ENCODE measurements at regions not wholly inside any gene's neighbourhood (a gene's known extent, or its start where the extent isn't known, plus 50 kb on each side); places are given as distances from the start of the nearest gene placed in this dataset.

DNA sequence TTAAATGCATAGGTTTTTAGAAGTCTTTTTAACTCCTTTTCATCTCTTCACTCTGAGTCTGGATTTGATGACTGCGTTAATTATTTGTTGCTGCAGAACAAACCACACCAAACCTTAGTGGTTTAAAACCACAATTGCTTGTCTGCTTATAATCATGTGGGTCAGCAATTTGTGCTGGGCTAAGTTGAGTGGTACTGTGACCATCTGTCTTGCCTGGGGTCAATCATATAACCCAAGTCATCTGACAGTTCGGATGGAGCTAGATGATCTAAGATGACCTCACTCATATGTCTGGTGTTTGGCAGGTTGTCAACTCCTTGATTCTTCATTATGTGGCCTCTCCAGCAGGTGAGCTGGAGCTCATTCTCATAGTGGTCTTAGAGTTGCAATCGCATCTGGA, 219.1 kb upstream of the ELAVL2 start:
- H3K27ac ChIP-seq = no peak overlapping the region
- H3K4me3 ChIP-seq = no peak overlapping the region
- TF ChIP-seq POLR2A (IDR thresholded peaks at IDR 0.05) = no peak
- TF ChIP-seq, protein P1, sequence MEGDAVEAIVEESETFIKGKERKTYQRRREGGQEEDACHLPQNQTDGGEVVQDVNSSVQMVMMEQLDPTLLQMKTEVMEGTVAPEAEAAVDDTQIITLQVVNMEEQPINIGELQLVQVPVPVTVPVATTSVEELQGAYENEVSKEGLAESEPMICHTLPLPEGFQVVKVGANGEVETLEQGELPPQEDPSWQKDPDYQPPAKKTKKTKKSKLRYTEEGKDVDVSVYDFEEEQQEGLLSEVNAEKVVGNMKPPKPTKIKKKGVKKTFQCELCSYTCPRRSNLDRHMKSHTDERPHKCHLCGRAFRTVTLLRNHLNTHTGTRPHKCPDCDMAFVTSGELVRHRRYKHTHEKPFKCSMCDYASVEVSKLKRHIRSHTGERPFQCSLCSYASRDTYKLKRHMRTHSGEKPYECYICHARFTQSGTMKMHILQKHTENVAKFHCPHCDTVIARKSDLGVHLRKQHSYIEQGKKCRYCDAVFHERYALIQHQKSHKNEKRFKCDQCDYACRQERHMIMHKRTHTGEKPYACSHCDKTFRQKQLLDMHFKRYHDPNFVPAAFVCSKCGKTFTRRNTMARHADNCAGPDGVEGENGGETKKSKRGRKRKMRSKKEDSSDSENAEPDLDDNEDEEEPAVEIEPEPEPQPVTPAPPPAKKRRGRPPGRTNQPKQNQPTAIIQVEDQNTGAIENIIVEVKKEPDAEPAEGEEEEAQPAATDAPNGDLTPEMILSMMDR (IDR thresholded peaks at IDR 0.05) = no peak
- H3K4me1 ChIP-seq = no peaks in the 10 kb centered on the region
- ATAC-seq (no peak), DNase-seq (no peak)
- peaks cover 0 to 11% (median 0%) of the 10 kb centered on the region in 12 donors for H3K9me3 ChIP-seq
- no peaks in the 10 kb centered on the region for H3K27me3 ChIP-seq
- H3K36me3 ChIP-seq = no peaks in the 10 kb centered on the region
- intact Hi-C loops (cut with DNase I) = no loop called here
- 82 to 91% (median 87%) methylated on average over 3 of the region's 3 CpGs for WGBS, 4 donors

DNA sequence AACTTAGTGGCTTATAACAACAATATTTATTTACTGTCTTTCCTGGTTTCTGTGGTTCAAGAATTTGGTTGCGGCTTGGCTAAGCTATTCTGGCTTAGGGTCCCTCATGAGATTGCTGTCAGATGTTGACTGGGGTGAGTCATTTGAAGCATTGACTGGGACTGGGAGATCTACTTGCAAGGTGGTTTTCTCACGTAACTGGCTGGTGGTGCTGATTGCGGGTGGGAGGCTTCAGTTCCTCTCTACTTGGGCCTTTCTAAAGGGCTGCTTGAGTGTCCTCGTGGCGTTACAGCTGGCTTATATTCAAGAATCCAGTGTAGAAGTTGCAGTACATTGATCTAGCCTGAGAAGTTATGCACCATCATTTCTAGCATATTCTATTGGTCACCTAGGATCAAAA, 218.5 kb upstream of the ELAVL2 start:
- intact Hi-C loops (cut with DNase I) = no loop called here
- Histone ChIP-seq H3K9me3 (peaks cover 0 to 8% (median 0%) of the 10 kb centered on the region in 12 donors), H3K4me1 (no peaks in the 10 kb centered on the region), H3K27ac (no peak overlapping the region), H3K27me3 (no peaks in the 10 kb centered on the region), H3K4me3 (no peak overlapping the region), H3K36me3 (no peaks in the 10 kb centered on the region)
- DNase-seq = no peak
- 82 to 89% (median 86%) methylated on average over 5 of the region's 5 CpGs for WGBS, 4 donors
- no peak for ATAC-seq
- TF ChIP-seq, protein P1 (IDR thresholded peaks at IDR 0.05) = no peak
- no peak for TF ChIP-seq POLR2A (IDR thresholded peaks at IDR 0.05)

DNA sequence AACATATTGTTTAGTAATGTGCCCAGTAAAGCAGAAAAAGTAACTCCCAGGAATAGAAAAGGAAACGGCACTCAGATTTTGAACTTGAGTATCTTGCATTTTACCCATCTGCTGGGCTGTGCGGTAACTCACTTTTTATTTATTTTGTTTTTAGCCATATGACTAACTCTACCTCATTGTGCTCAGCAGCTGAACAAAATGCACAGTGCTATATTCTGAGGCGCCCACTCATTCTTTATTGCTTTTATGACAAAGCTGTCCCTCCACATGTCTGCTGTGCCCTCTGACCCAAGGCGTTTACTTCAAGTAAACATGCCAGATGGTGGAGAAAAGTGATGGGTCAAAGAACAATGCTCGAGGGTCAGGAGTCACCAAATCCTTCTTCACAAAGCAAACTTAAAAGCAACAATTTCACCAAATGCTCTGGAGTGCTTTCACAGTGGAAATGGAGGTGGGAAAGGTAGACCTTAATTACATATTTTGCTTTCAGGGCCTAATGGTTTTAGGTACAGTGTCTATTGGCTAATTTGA, 215.2 kb upstream of the ELAVL2 start:
- no peaks in the 10 kb centered on the region for H3K27me3 ChIP-seq
- intact Hi-C loops (cut with DNase I) = no loop called here
- DNase-seq = no peak
- no peak overlapping the region for H3K4me3 ChIP-seq
- WGBS, 4 donors = 69 to 75% (median 74%) methylated on average over 5 of the region's 5 CpGs
- H3K9me3 ChIP-seq = peaks cover 0 to 6% (median 0%) of the 10 kb centered on the region in 12 donors
- ATAC-seq = no peak
- H3K36me3 ChIP-seq = no peaks in the 10 kb centered on the region
- no peaks in the 10 kb centered on the region for H3K4me1 ChIP-seq
- no peak for TF ChIP-seq POLR2A (IDR thresholded peaks at IDR 0.05)
- TF ChIP-seq, protein P1 (IDR thresholded peaks at IDR 0.05) = no peak
- no peak overlapping the region for H3K27ac ChIP-seq

DNA sequence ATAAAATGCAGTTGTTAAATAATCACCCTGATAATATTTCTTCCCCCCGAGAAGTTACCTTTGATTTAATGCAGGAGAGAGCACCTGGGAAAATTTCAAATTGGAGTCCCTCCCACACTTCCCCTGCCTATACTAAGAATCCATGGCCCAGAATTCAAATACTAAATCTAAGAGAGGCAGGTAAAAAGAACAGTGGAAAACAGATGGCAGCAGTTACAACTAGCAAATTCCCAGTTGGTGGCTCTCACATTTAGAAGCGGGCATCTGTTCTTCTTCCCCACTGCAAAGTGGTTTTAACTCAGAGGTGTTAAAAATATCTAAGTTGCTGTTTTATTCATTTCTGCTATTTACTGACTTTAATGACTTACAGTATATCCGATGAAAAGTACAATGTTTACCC, 210.4 kb upstream of the ELAVL2 start:
- no peaks in the 10 kb centered on the region for H3K36me3 ChIP-seq
- TF ChIP-seq, protein P1 (IDR thresholded peaks at IDR 0.05) = no peak
- TF ChIP-seq POLR2A (IDR thresholded peaks at IDR 0.05) = no peak
- 62 to 70% (median 65%) methylated on average over 3 of the region's 3 CpGs for WGBS, 4 donors

More for the DNA sequence above, 210.4 kb upstream of the ELAVL2 start:
- intact Hi-C loops (cut with DNase I) = no loop called here
- no peak for DNase-seq
- Histone ChIP-seq H3K27ac (no peak overlapping the region), H3K9me3 (no peaks in the 10 kb centered on the region), H3K27me3 (no peaks in the 10 kb centered on the region), H3K4me3 (no peak overlapping the region), H3K4me1 (no peaks in the 10 kb centered on the region)
- no peak for ATAC-seq
